ENCODE measurements at regions not wholly inside any gene's neighbourhood (a gene's known extent, or its start where the extent isn't known, plus 50 kb on each side); places are given as distances from the start of the nearest gene placed in this dataset.

- ChIA-PET CTCF (ENCODE audit: unreplicated experiment) (no interaction called here), POLR2A (interaction anchor here (0.6 kb wide), 1 partner anchor 25 kb away, joined by 3 read pairs; no protein-coding TSS in a partner anchor)
- TF ChIP-seq, protein P1, sequence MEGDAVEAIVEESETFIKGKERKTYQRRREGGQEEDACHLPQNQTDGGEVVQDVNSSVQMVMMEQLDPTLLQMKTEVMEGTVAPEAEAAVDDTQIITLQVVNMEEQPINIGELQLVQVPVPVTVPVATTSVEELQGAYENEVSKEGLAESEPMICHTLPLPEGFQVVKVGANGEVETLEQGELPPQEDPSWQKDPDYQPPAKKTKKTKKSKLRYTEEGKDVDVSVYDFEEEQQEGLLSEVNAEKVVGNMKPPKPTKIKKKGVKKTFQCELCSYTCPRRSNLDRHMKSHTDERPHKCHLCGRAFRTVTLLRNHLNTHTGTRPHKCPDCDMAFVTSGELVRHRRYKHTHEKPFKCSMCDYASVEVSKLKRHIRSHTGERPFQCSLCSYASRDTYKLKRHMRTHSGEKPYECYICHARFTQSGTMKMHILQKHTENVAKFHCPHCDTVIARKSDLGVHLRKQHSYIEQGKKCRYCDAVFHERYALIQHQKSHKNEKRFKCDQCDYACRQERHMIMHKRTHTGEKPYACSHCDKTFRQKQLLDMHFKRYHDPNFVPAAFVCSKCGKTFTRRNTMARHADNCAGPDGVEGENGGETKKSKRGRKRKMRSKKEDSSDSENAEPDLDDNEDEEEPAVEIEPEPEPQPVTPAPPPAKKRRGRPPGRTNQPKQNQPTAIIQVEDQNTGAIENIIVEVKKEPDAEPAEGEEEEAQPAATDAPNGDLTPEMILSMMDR (conservative IDR thresholded peaks at IDR 0.05; ENCODE audit: low read length) = no peak
- TF ChIP-seq EZH2phosphoT487 (IDR thresholded peaks at IDR 0.05; ENCODE audit: borderline replicate concordance, low read depth, low read length) = no peak
- no peak overlapping the region for H3K4me2 ChIP-seq (ENCODE audit: low read length)
- no peaks in the 10 kb centered on the region for H3K4me1 ChIP-seq (ENCODE audit: insufficient read depth, low read length, poor library complexity, severe bottlenecking)
- H3K36me3 ChIP-seq (ENCODE audit: insufficient read depth, low read length) = no peaks in the 10 kb centered on the region
- no peaks in the 10 kb centered on the region for H3K79me2 ChIP-seq (ENCODE audit: insufficient read depth, low read depth, low read length)
- no TSS peak for BruUV-seq (replicated peaks)
- no peaks in the 10 kb centered on the region for H3K9me3 ChIP-seq (ENCODE audit: low read length)
- DNase-seq (ENCODE audit: low spot score) = no peak
- no peak overlapping the region for H3K27ac ChIP-seq (ENCODE audit: low read depth, low read length, poor library complexity, severe bottlenecking)
- no peaks in the 10 kb centered on the region for H4K20me1 ChIP-seq (ENCODE audit: insufficient read depth, low read length)
- H3K4me3 ChIP-seq (ENCODE audit: low read depth, low read length, poor library complexity, severe bottlenecking) = no peak overlapping the region
- intact Hi-C loops (cut with micrococcal nuclease; ENCODE audit: unreplicated experiment) = no loop called here
- no peak overlapping the region for H2AFZ ChIP-seq (ENCODE audit: low read length)
- no peaks in the 10 kb centered on the region for H3K9me2 ChIP-seq (ENCODE audit: insufficient read depth, low read length)
These were observed 1355.8 kb upstream of the PRMT6 start for GRCh38 chr1:105700723-105701122.

- POLR2A ChIA-PET = interaction anchor here (0.7 kb wide), 1 partner anchor 35 kb away, joined by 3 read pairs; no protein-coding TSS in a partner anchor
- CTCF ChIA-PET (ENCODE audit: unreplicated experiment) = no interaction called here
- intact Hi-C loops (cut with micrococcal nuclease; ENCODE audit: unreplicated experiment) = no loop called here
- TF ChIP-seq EZH2phosphoT487 (IDR thresholded peaks at IDR 0.05; ENCODE audit: borderline replicate concordance, low read depth, low read length) = no peak
- Histone ChIP-seq H3K4me1 (ENCODE audit: insufficient read depth, low read length, poor library complexity, severe bottlenecking) (no peaks in the 10 kb centered on the region), H3K9me2 (ENCODE audit: insufficient read depth, low read length) (no peaks in the 10 kb centered on the region), H3K4me2 (ENCODE audit: low read length) (no peak overlapping the region), H2AFZ (ENCODE audit: low read length) (no peak overlapping the region), H4K20me1 (ENCODE audit: insufficient read depth, low read length) (no peaks in the 10 kb centered on the region), H3K9me3 (ENCODE audit: low read length) (no peaks in the 10 kb centered on the region), H3K36me3 (ENCODE audit: insufficient read depth, low read length) (no peaks in the 10 kb centered on the region), H3K79me2 (ENCODE audit: insufficient read depth, low read depth, low read length) (no peaks in the 10 kb centered on the region), H3K4me3 (ENCODE audit: low read depth, low read length, poor library complexity, severe bottlenecking) (no peak overlapping the region), H3K27ac (ENCODE audit: low read depth, low read length, poor library complexity, severe bottlenecking) (no peak overlapping the region)
- no peak for DNase-seq (ENCODE audit: low spot score)
- BruUV-seq (replicated peaks) = no TSS peak
These were observed 1332.2 kb upstream of the PRMT6 start for GRCh38 chr1:105724286-105724685.

DNA sequence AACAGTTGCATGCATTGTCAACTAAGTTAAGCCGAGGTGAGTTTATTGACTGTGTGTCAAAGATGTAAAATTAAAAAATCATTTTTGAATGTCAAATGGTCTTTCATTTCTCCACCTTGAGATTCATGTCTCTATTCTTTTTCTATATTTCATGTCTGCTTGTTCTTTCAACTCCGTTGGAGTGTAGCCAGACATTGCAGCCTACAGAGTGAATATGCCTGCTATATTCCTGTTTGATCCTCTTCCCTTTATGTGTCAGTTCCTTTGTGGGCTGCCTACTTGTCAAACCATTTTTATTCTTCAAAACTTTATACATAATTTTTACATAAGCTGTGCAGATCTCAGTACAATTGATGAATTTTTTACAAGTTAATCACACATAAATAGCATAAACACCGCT lies 1325.8 kb upstream of the PRMT6 start:
- ChIA-PET POLR2A (no interaction called here), CTCF (ENCODE audit: unreplicated experiment) (no interaction called here)
- Histone ChIP-seq H2AFZ (ENCODE audit: low read length) (no peak overlapping the region), H4K20me1 (ENCODE audit: insufficient read depth, low read length) (no peaks in the 10 kb centered on the region), H3K9me3 (ENCODE audit: low read length) (no peaks in the 10 kb centered on the region), H3K4me3 (ENCODE audit: low read depth, low read length, poor library complexity, severe bottlenecking) (no peak overlapping the region), H3K79me2 (ENCODE audit: insufficient read depth, low read depth, low read length) (no peaks in the 10 kb centered on the region), H3K36me3 (ENCODE audit: insufficient read depth, low read length) (no peaks in the 10 kb centered on the region), H3K4me1 (ENCODE audit: insufficient read depth, low read length, poor library complexity, severe bottlenecking) (no peaks in the 10 kb centered on the region), H3K9me2 (ENCODE audit: insufficient read depth, low read length) (no peaks in the 10 kb centered on the region), H3K4me2 (ENCODE audit: low read length) (no peak overlapping the region), H3K27ac (ENCODE audit: low read depth, low read length, poor library complexity, severe bottlenecking) (no peak overlapping the region)
- no peak for TF ChIP-seq EZH2phosphoT487 (IDR thresholded peaks at IDR 0.05; ENCODE audit: borderline replicate concordance, low read depth, low read length)
- TF ChIP-seq, protein P1 (conservative IDR thresholded peaks at IDR 0.05; ENCODE audit: low read length) = no peak
- intact Hi-C loops (cut with micrococcal nuclease; ENCODE audit: unreplicated experiment) = no loop called here
- BruUV-seq (replicated peaks) = no TSS peak
- DNase-seq (ENCODE audit: low spot score) = no peak

Measured in OCI-LY7 (cell line).